B cell (primary cell): ENCODE measurements at regions not wholly inside any gene's neighbourhood (a gene's known extent, or its start where the extent isn't known, plus 50 kb on each side); places are given as distances from the start of the nearest gene placed in this dataset.

ENCODE experiments used
- ATAC-seq: fragments of 200-7000 bp; cut with Tn5 transposase; one replicate; pipeline ENCODE4 v1.10.0; 2021; ENCODE audit warnings: low read depth, mild to moderate bottlenecking, moderate number of reproducible peaks, moderate library complexity
- CTCF ChIA-PET: fragments of 350-600 bp; sonication (Branson Sonifier 250); formaldehyde crosslinking; loops from one replicate; lab custom pipeline; 2021; ENCODE audit warnings: antibody characterized with exemption, inconsistent platforms; lab: Charles Lee
- POLR2A ChIA-PET: fragments of 350-600 bp; sonication (Branson Sonifier 250); formaldehyde crosslinking; loops from one replicate; lab custom pipeline; 2021; ENCODE audit warnings: antibody characterized with exemption; lab: Charles Lee
- DNase-seq: peaks from one replicate; pipeline ENCODE4 v3.0.0; 2013
- H2AFZ ChIP-seq: 2 replicates; pipeline ENCODE4 v1.6.1; 2012; ENCODE audit warnings: mild to moderate bottlenecking, low read depth, low read length; ENCODE audit not compliant: insufficient read depth, poor library complexity, severe bottlenecking
- H3K27ac ChIP-seq, 2 donors: 1 replicate in 1 of 2; 2 replicates in 1 of 2; pipeline ENCODE4 v1.5.1; 2012 to 2013; ENCODE audit warnings: low read length in 2 of 2, mild to moderate bottlenecking in 2 of 2, moderate library complexity in 1 of 2
- H3K27me3 ChIP-seq, 4 experiments: fragments of 200-600 bp in 1 of 4; sonication (generic) in 1 of 4; replicated peaks in 1 of 4; 1 replicate in 2 of 4; 2 replicates in 2 of 4; pipeline versions ENCODE4 v1.6.1 to v1.7.0; 2013 to 2016; ENCODE audit warnings: low read length in 3 of 4, mild to moderate bottlenecking in 2 of 4, mixed read lengths in 1 of 4, moderate library complexity in 1 of 4; ENCODE audit not compliant: insufficient read depth in 4 of 4, control insufficient read depth in 3 of 4; ENCODE audit errors: control extremely low read depth in 1 of 4
- H3K36me3 ChIP-seq, 2 experiments: replicated peaks in 1 of 2; 1 replicate in 1 of 2; 2 replicates in 1 of 2; pipeline versions ENCODE4 v1.6.1 to v1.7.1; 2013; ENCODE audit warnings: low read length in 1 of 2; ENCODE audit not compliant: insufficient read depth in 2 of 2, control insufficient read depth in 1 of 2; ENCODE audit errors: control extremely low read depth in 1 of 2, extremely low read depth in 1 of 2
- H3K4me1 ChIP-seq, 2 donors: fragments of 200-600 bp in 1 of 2; sonication (generic) in 1 of 2; 1 replicate in 1 of 2; 2 replicates in 1 of 2; pipeline versions ENCODE4 v1.5.1 to v1.6.1; 2013 to 2017; ENCODE audit warnings: low read length in 2 of 2; ENCODE audit not compliant: control insufficient read depth in 2 of 2, insufficient read depth in 2 of 2
- H3K4me2 ChIP-seq: replicated peaks from 2 replicates; pipeline ENCODE3; 2012; ENCODE audit warnings: mild to moderate bottlenecking, low read depth, low read length; ENCODE audit not compliant: poor library complexity, severe bottlenecking
- H3K4me3 ChIP-seq, 5 experiments: fragments of 200-600 bp in 1 of 5; sonication (generic) in 1 of 5; 1 replicate in 3 of 5; 2 replicates in 2 of 5; pipeline versions ENCODE4 v1.5.1 to v1.7.0; 2011 to 2016; ENCODE audit warnings: low read length in 4 of 5, mild to moderate bottlenecking in 4 of 5, low read depth in 2 of 5, control low read depth in 1 of 5, moderate library complexity in 1 of 5; ENCODE audit not compliant: insufficient read depth in 1 of 5; ENCODE audit errors: control extremely low read depth in 1 of 5, extremely low read depth in 1 of 5
- H3K79me2 ChIP-seq: fragments of 200-600 bp; sonication (generic); one replicate; pipeline ENCODE4 v1.6.0; 2016; ENCODE audit warnings: low read length; ENCODE audit not compliant: control insufficient read depth, insufficient read depth
- H3K9ac ChIP-seq: fragments of 200-600 bp; sonication (generic); 2 replicates; pipeline ENCODE4 v1.6.1; 2017; ENCODE audit warnings: mild to moderate bottlenecking, low read length, moderate library complexity
- H3K9me3 ChIP-seq, 3 donors: one replicate each; pipeline versions ENCODE4 v1.6.1 to v1.7.1; 2013; ENCODE audit warnings: low read length in 2 of 3; ENCODE audit not compliant: control insufficient read depth in 2 of 3, insufficient read depth in 1 of 3; ENCODE audit errors: control extremely low read depth in 1 of 3
- H4K20me1 ChIP-seq: 2 replicates; pipeline ENCODE4 v1.6.0; 2012; ENCODE audit warnings: mild to moderate bottlenecking, low read length; ENCODE audit not compliant: insufficient read depth, control insufficient read depth, poor library complexity, severe bottlenecking
- H3K27ac Mint-ChIP-seq: one replicate; pipeline ENCODE4 v1.8.0; 2021; ENCODE audit warnings: mixed read lengths
- H3K27me3 Mint-ChIP-seq: one replicate; pipeline ENCODE4 v1.8.0; 2021; ENCODE audit warnings: mixed read lengths
- H3K4me1 Mint-ChIP-seq: one replicate; pipeline ENCODE4 v1.8.0; 2021; ENCODE audit warnings: mixed read lengths
- H3K4me3 Mint-ChIP-seq: one replicate; pipeline ENCODE4 v1.8.0; 2021; ENCODE audit warnings: mixed read lengths
- H3K9me3 Mint-ChIP-seq: one replicate; pipeline ENCODE4 v1.8.0; 2022; ENCODE audit warnings: mixed read lengths; ENCODE audit not compliant: insufficient read depth
- CTCF ChIP-seq: fragments of 200-600 bp; IDR thresholded peaks from one replicate; pipeline ENCODE4 v1.8.0; 2022; ENCODE audit warnings: antibody characterized with exemption, mild to moderate bottlenecking
- EZH2 ChIP-seq: IDR thresholded peaks from 2 replicates; pipeline ENCODE4 v1.6.1; 2012; ENCODE audit warnings: borderline replicate concordance, low read depth, mild to moderate bottlenecking, moderate library complexity, low read length; ENCODE audit not compliant: insufficient read depth, poor library complexity, severe bottlenecking
- WGBS: methylation state at CpG from one replicate; pipeline ENCODE4 v1.1.5; 2013; ENCODE audit warnings: missing lambda C conversion rate; ENCODE audit not compliant: insufficient coverage; 5-methylcytosine and 5-hydroxymethylcytosine counted together
- intact Hi-C: fragments of 100-400 bp; cut with micrococcal nuclease; formaldehyde crosslinking; loops from one replicate; pipeline ENCODE4 v1.10.0; 2022

- H4K20me1 ChIP-seq, result no peaks in the 10 kb centered on the region
- no peaks in the 10 kb centered on the region for H3K79me2 ChIP-seq
- H3K9ac ChIP-seq, result no peak overlapping the region
- no peak overlapping the region for H3K27ac ChIP-seq
- no peak overlapping the region for H2AFZ ChIP-seq
- no peak overlapping the region for H3K4me3 ChIP-seq
- intact Hi-C loops, result no loop called here
- CTCF ChIA-PET, result no interaction called here
- Mint-ChIP-seq H3K4me1 (no peaks in the 10 kb centered on the region), H3K4me3 (no peak overlapping the region), H3K9me3 (no peaks in the 10 kb centered on the region), H3K27me3 (peaks cover 32% of the 10 kb centered on the region), H3K27ac (no peak overlapping the region)
- no peak for DNase-seq
- H3K36me3 ChIP-seq, result no peaks in the 10 kb centered on the region
- WGBS, result 94% methylated on average over 3 of the region's 3 CpGs
- H3K4me2 ChIP-seq, result no peak overlapping the region
- peaks cover 0 to 2% (median 0%) of the 10 kb centered on the region in 3 donors for H3K9me3 ChIP-seq
- TF ChIP-seq CTCF, result no peak
- TF ChIP-seq EZH2, result no peak
- POLR2A ChIA-PET, result no interaction called here
- H3K4me1 ChIP-seq, result no peaks in the 10 kb centered on the region
- peaks cover 0 to 5% (median 0%) of the 10 kb centered on the region in 4 experiments for H3K27me3 ChIP-seq
- no peak for ATAC-seq
Measured at GRCh38 chr1:209430107-209430506, 153.4 kb upstream of the CAMK1G start.

- Mint-ChIP-seq H3K27me3 (peaks cover 36% of the 10 kb centered on the region), H3K9me3 (no peaks in the 10 kb centered on the region), H3K27ac (no peak overlapping the region), H3K4me3 (no peak overlapping the region), H3K4me1 (no peaks in the 10 kb centered on the region)
- Histone ChIP-seq H3K27ac (no peak overlapping the region), H3K4me1 (no peaks in the 10 kb centered on the region), H3K36me3 (no peaks in the 10 kb centered on the region), H3K79me2 (no peaks in the 10 kb centered on the region), H2AFZ (no peak overlapping the region), H3K4me3 (no peak overlapping the region), H3K4me2 (no peak overlapping the region), H3K9ac (no peak overlapping the region), H4K20me1 (no peaks in the 10 kb centered on the region), H3K9me3 (peaks cover 0 to 2% (median 0%) of the 10 kb centered on the region in 3 donors), H3K27me3 (peaks cover 0 to 5% (median 0%) of the 10 kb centered on the region in 4 experiments)
- CTCF ChIA-PET, result no interaction called here
- ATAC-seq, result no peak
- no peak for TF ChIP-seq CTCF
- POLR2A ChIA-PET, result no interaction called here
- intact Hi-C loops, result no loop called here
- DNase-seq, result no peak
- WGBS, result 95% methylated on average over 5 of the region's 5 CpGs
Measured at GRCh38 chr1:209430821-209431259, 152.7 kb upstream of the CAMK1G start.
